HepG2 (cell line): ENCODE measurements at regions not wholly inside any gene's neighbourhood (a gene's known extent, or its start where the extent isn't known, plus 50 kb on each side); places are given as distances from the start of the nearest gene placed in this dataset.

Source experiments
- ATAC-seq: fragments of 200-7000 bp; cut with Tn5 transposase; 3 replicates; pipeline ENCODE4 v1.9.1; 2020; ENCODE audit warnings: mild to moderate bottlenecking, moderate library complexity
- BruUV-seq: library from RNA; stranded (reverse); fragments of 400-500 nt; replicated peaks from 2 replicates; lab custom pipeline; 2021; lab: Mats Ljungman, UMichigan
- CTCF ChIA-PET: fragments of 300-600 bp; formaldehyde crosslinking; extraction: SDS; loops from one replicate; lab custom pipeline; 2021; ENCODE audit warnings: low total read pairs, inconsistent platforms, low intra/inter-chr PET ratio; lab: Yijun Ruan, JAX
- POLR2A ChIA-PET: fragments of 350-600 bp; sonication (Branson Sonifier 250); formaldehyde crosslinking; loops from one replicate; lab custom pipeline; 2020; ENCODE audit warnings: antibody characterized with exemption, inconsistent platforms; lab: Yijun Ruan, JAX
- DNase-seq: peaks from one replicate; pipeline ENCODE4 v3.0.0-alpha.2; 2015; ENCODE audit warnings: low spot score
- FAIRE-seq: peaks from 3 replicates; lab custom pipeline; 2011; peaks lifted over from hg19 to GRCh38; lab: Jason Lieb, UNC
- H2AFZ ChIP-seq: one replicate; pipeline ENCODE4 v1.6.1; 2011; ENCODE audit warnings: low read length, inconsistent platforms
- H3K27ac ChIP-seq: fragments of 300-600 bp; 3 replicates; pipeline ENCODE4 v1.8.0; 2011; ENCODE audit warnings: mixed run types, mild to moderate bottlenecking, mixed read lengths, low read length, inconsistent platforms; ENCODE audit not compliant: insufficient read depth; ENCODE audit errors: extremely low read length
- H3K27me3 ChIP-seq, 2 experiments: fragments of 200-600 bp in 1 of 2; 2 replicates in 1 of 2; 3 replicates in 1 of 2; pipeline versions ENCODE4 v1.6.0 to v1.8.0; 2011; ENCODE audit warnings: low read length in 2 of 2, mild to moderate bottlenecking in 2 of 2, moderate library complexity in 2 of 2, inconsistent platforms in 1 of 2; ENCODE audit not compliant: insufficient read depth in 2 of 2, control insufficient read depth in 1 of 2
- H3K36me3 ChIP-seq, 2 experiments: fragments of 200-600 bp in 1 of 2; replicated peaks in 1 of 2; 2 replicates in 1 of 2; 3 replicates in 1 of 2; pipeline versions ENCODE4 v1.5.1 to v1.8.0; 2011; ENCODE audit warnings: low read length in 2 of 2, inconsistent platforms in 1 of 2; ENCODE audit not compliant: insufficient read depth in 2 of 2, control insufficient read depth in 1 of 2
- H3K4me1 ChIP-seq: 2 replicates; pipeline ENCODE4 v1.5.1; 2012; ENCODE audit warnings: low read length, inconsistent platforms; ENCODE audit not compliant: insufficient read depth
- H3K4me2 ChIP-seq: 2 replicates; pipeline ENCODE4 v1.6.0; 2011; ENCODE audit warnings: low read depth, low read length, inconsistent platforms
- H3K4me3 ChIP-seq, 3 experiments: fragments of 200-600 bp in 1 of 3; sonication (generic), shearing (Covaris generic) in 1 of 3; replicated peaks in 1 of 3; 2 replicates each; pipeline ENCODE4 v1.5.1; 2011 to 2016; ENCODE audit warnings: low read length in 3 of 3, inconsistent platforms in 2 of 3, low read depth in 2 of 3, mild to moderate bottlenecking in 2 of 3, control low read depth in 1 of 3, mixed read lengths in 1 of 3; ENCODE audit not compliant: insufficient read depth in 1 of 3
- H3K79me2 ChIP-seq: one replicate; pipeline ENCODE4 v1.6.1; 2011; ENCODE audit warnings: low read length, inconsistent platforms; ENCODE audit not compliant: insufficient read depth
- H3K9ac ChIP-seq: 2 replicates; pipeline ENCODE4 v1.6.0; 2011; ENCODE audit warnings: mild to moderate bottlenecking, low read depth, low read length, inconsistent platforms; ENCODE audit not compliant: insufficient read depth
- H3K9me3 ChIP-seq: 2 replicates; pipeline ENCODE4 v1.5.1; 2012; ENCODE audit warnings: mild to moderate bottlenecking, low read length
- H4K20me1 ChIP-seq: 2 replicates; pipeline ENCODE4 v1.6.0; 2011; ENCODE audit warnings: inconsistent platforms, mild to moderate bottlenecking, low read length, moderate library complexity; ENCODE audit not compliant: insufficient read depth
- ADNP ChIP-seq: sonication (generic); formaldehyde crosslinking; IDR thresholded peaks from 2 replicates; pipeline ENCODE4 v1.4.0; 2020; ENCODE audit warnings: missing genetic modification reagents
- AKAP8 ChIP-seq: sonication (generic); formaldehyde crosslinking; IDR thresholded peaks from 2 replicates; pipeline ENCODE4 v1.5.1; 2020; ENCODE audit warnings: mild to moderate bottlenecking, missing genetic modification reagents
- FOXM1 ChIP-seq: sonication (generic); formaldehyde crosslinking; IDR thresholded peaks from 2 replicates; pipeline ENCODE4 v1.5.0; 2020; ENCODE audit warnings: missing genetic modification reagents
- HNRNPL ChIP-seq: fragments of 200-400 bp; formaldehyde crosslinking; IDR thresholded peaks from 2 replicates; pipeline ENCODE4 v1.6.1; 2017; ENCODE audit warnings: mild to moderate bottlenecking, low read depth, low read length
- HOXD1 ChIP-seq: sonication (generic); formaldehyde crosslinking; IDR thresholded peaks from 2 replicates; pipeline ENCODE4 v1.5.0; 2020; ENCODE audit warnings: missing genetic modification reagents
- IKZF4 ChIP-seq: sonication (generic); formaldehyde crosslinking; IDR thresholded peaks from 2 replicates; pipeline ENCODE4 v1.5.1; 2020; ENCODE audit warnings: borderline replicate concordance, mild to moderate bottlenecking, low read depth, missing genetic modification reagents; ENCODE audit errors: not compliant biosample characterization
- NAIF1 ChIP-seq: sonication (generic); formaldehyde crosslinking; IDR thresholded peaks from 2 replicates; pipeline ENCODE4 v1.5.0; 2020; ENCODE audit warnings: mild to moderate bottlenecking, missing genetic modification reagents, borderline replicate concordance
- NPAS2 ChIP-seq: sonication (generic); formaldehyde crosslinking; IDR thresholded peaks from 2 replicates; pipeline ENCODE4 v1.8.0; 2022; ENCODE audit warnings: mild to moderate bottlenecking, missing genetic modification reagents, borderline replicate concordance
- PAWR ChIP-seq: sonication (generic); formaldehyde crosslinking; IDR thresholded peaks from 2 replicates; pipeline ENCODE4 v1.4.0; 2020; ENCODE audit warnings: missing genetic modification reagents, mild to moderate bottlenecking, borderline replicate concordance
- RFXANK ChIP-seq: IDR thresholded peaks from 2 replicates; pipeline ENCODE4 v1.6.1; 2016
- STAT5B ChIP-seq: sonication (generic); formaldehyde crosslinking; IDR thresholded peaks from 2 replicates; pipeline ENCODE4 v1.4.0; 2020; ENCODE audit warnings: missing genetic modification reagents
- TCF7 ChIP-seq: sonication (generic); IDR thresholded peaks from 2 replicates; pipeline ENCODE4 v1.6.1; 2016; ENCODE audit warnings: antibody characterized with exemption, low read depth
- ZBTB38 ChIP-seq: sonication (generic); formaldehyde crosslinking; IDR thresholded peaks from 2 replicates; pipeline ENCODE4 v1.5.1; 2020; ENCODE audit warnings: mild to moderate bottlenecking, missing genetic modification reagents
- ZNF256 ChIP-seq: sonication (generic); formaldehyde crosslinking; conservative IDR thresholded peaks from 2 replicates; pipeline ENCODE4 v1.4.0; 2020; ENCODE audit warnings: missing genetic modification reagents
- ZNF451 ChIP-seq: sonication (generic); formaldehyde crosslinking; IDR thresholded peaks from 2 replicates; pipeline ENCODE4 v1.5.0; 2020; ENCODE audit warnings: mild to moderate bottlenecking, missing genetic modification reagents
- ZNF468 ChIP-seq: sonication (generic); formaldehyde crosslinking; IDR thresholded peaks from 2 replicates; pipeline ENCODE4 v1.8.0; 2022; ENCODE audit warnings: mild to moderate bottlenecking, moderate library complexity, missing genetic modification reagents
- ZNF709 ChIP-seq: sonication (generic); formaldehyde crosslinking; IDR thresholded peaks from 2 replicates; pipeline ENCODE4 v1.5.0; 2020; ENCODE audit warnings: mild to moderate bottlenecking, missing genetic modification reagents
- ZNF879 ChIP-seq: sonication (generic); formaldehyde crosslinking; IDR thresholded peaks from 2 replicates; pipeline ENCODE4 v1.8.1; 2023; ENCODE audit warnings: missing genetic modification reagents
- WGBS: methylation state at CpG from one replicate; pipeline ENCODE4 v1.1.6; 2017; ENCODE audit warnings: low lambda C conversion rate; 5-methylcytosine and 5-hydroxymethylcytosine counted together
- in situ Hi-C: cut with HindIII; loops from 2 replicates; pipeline ENCODE4 v1.10.0; 2017; ENCODE audit warnings: low pct_unique_long_range_greater_than_20kb; ENCODE audit not compliant: extremely low pct_ligation_motif_present
- intact Hi-C: fragments of 100-400 bp; cut with micrococcal nuclease; formaldehyde crosslinking; loops from one replicate; pipeline ENCODE4 v1.10.0; 2022; ENCODE audit not compliant: unreplicated experiment
- TF ChIP-seq, protein P1 (sequence below): sonication (generic); formaldehyde crosslinking; IDR thresholded peaks from 2 replicates; pipeline ENCODE4 v1.5.0; 2020; ENCODE audit warnings: missing genetic modification reagents, mild to moderate bottlenecking, borderline replicate concordance
- TF ChIP-seq, protein P2 (sequence below): sonication (generic); formaldehyde crosslinking; IDR thresholded peaks from 2 replicates; pipeline ENCODE4 v1.5.0; 2020; ENCODE audit warnings: missing genetic modification reagents

GRCh38 chr3:111362381-111363009 lies 179.5 kb upstream of the CD96 start:
- H2AFZ ChIP-seq = no peak overlapping the region
- H3K9ac ChIP-seq = no peak overlapping the region
- H3K36me3 ChIP-seq = no peaks in the 10 kb centered on the region
- 0% methylated on average over 1 of the region's 1 CpG for WGBS
- BruUV-seq = no TSS peak
- ChIA-PET POLR2A (no interaction called here), CTCF (no interaction called here)
- TF ChIP-seq, protein P1, sequence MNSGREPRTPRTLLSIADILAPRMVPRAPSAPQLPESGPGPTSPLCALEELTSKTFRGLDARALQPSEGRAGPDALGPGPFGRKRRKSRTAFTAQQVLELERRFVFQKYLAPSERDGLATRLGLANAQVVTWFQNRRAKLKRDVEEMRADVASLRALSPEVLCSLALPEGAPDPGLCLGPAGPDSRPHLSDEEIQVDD (CRISPR knock-in tag) = no peak
- TF ChIP-seq HNRNPL (no peak), RFXANK (CRISPR knock-in tag) (no peak), HOXD1 (no peak), PAWR (CRISPR knock-in tag) (no peak), STAT5B (CRISPR knock-in tag) (no peak), FOXM1 (CRISPR knock-in tag) (no peak)
- no peak overlapping the region for H3K4me3 ChIP-seq
- ATAC-seq (no peak), FAIRE-seq (no peak), DNase-seq (no peak)
- no peaks in the 10 kb centered on the region for H4K20me1 ChIP-seq
- no peak overlapping the region for H3K4me2 ChIP-seq
- H3K27me3 ChIP-seq = no peaks in the 10 kb centered on the region
- H3K79me2 ChIP-seq = no peaks in the 10 kb centered on the region
- intact Hi-C loops (no loop called here), in situ Hi-C loops (no loop called here)
- no peak overlapping the region for H3K27ac ChIP-seq
- no peaks in the 10 kb centered on the region for H3K4me1 ChIP-seq
- no peaks in the 10 kb centered on the region for H3K9me3 ChIP-seq

GRCh38 chr3:111366515-111366914 lies 175.5 kb upstream of the CD96 start:
- intact Hi-C loops = no loop called here
- no peak for DNase-seq
- Histone ChIP-seq H3K36me3 (no peaks in the 10 kb centered on the region), H3K9ac (no peak overlapping the region)
- CTCF ChIA-PET = no interaction called here
- 1% methylated on average over 4 of the region's 4 CpGs for WGBS
- no peak for TF ChIP-seq IKZF4
- no peak for TF ChIP-seq TCF7
- no peak for TF ChIP-seq AKAP8 (CRISPR knock-in tag)
- TF ChIP-seq ZNF879 = no peak
- no peak for TF ChIP-seq ZNF256 (CRISPR knock-in tag)
- TF ChIP-seq NPAS2 (CRISPR knock-in tag) = no peak
- no peak for TF ChIP-seq ADNP (CRISPR knock-in tag)
- no peak for TF ChIP-seq ZNF468 (CRISPR knock-in tag)
- TF ChIP-seq ZNF451 (CRISPR knock-in tag) = no peak
- TF ChIP-seq NAIF1 (CRISPR knock-in tag) = no peak
- TF ChIP-seq, protein P2, sequence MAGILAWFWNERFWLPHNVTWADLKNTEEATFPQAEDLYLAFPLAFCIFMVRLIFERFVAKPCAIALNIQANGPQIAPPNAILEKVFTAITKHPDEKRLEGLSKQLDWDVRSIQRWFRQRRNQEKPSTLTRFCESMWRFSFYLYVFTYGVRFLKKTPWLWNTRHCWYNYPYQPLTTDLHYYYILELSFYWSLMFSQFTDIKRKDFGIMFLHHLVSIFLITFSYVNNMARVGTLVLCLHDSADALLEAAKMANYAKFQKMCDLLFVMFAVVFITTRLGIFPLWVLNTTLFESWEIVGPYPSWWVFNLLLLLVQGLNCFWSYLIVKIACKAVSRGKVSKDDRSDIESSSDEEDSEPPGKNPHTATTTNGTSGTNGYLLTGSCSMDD (CRISPR knock-in tag) = no peak
- TF ChIP-seq ZBTB38 (CRISPR knock-in tag) = no peak
- no peak for TF ChIP-seq ZNF709 (CRISPR knock-in tag)
- TF ChIP-seq, all 625 proteins: peak for 0
- Histone ChIP-seq H3K79me2 (no peaks in the 10 kb centered on the region), H3K4me3 (no peak overlapping the region), H2AFZ (no peak overlapping the region), H3K4me2 (no peak overlapping the region), H3K9me3 (peaks cover 9% of the 10 kb centered on the region), H3K27me3 (no peaks in the 10 kb centered on the region), H3K27ac (no peak overlapping the region), H3K4me1 (no peaks in the 10 kb centered on the region), H4K20me1 (no peaks in the 10 kb centered on the region)
- BruUV-seq = no TSS peak
- POLR2A ChIA-PET = no interaction called here
- FAIRE-seq (no peak), ATAC-seq (no peak)
- in situ Hi-C loops = no loop called here
